PC-3 (cell line): ENCODE measurements at regions not wholly inside any gene's neighbourhood (a gene's known extent, or its start where the extent isn't known, plus 50 kb on each side); places are given as distances from the start of the nearest gene placed in this dataset.

Experiments used
- ATAC-seq: fragments of 200-7000 bp; cut with Tn5 transposase; 2 replicates; pipeline ENCODE4 v1.9.1; 2020; ENCODE audit warnings: mild to moderate bottlenecking, moderate library complexity
- BruUV-seq: library from RNA; stranded (reverse); fragments of 400-500 nt; replicated peaks from 2 replicates; lab custom pipeline; 2021; lab: Mats Ljungman, UMichigan
- CTCF ChIA-PET: fragments of 300-600 bp; sonication (Branson Sonifier 250); formaldehyde crosslinking; loops from one replicate; lab custom pipeline; 2022; ENCODE audit warnings: antibody characterized with exemption; lab: Charles Lee
- POLR2A ChIA-PET: fragments of 300-600 bp; sonication (Branson Sonifier 250); formaldehyde crosslinking; loops from one replicate; lab custom pipeline; 2022; ENCODE audit warnings: antibody characterized with exemption; ENCODE audit not compliant: unreplicated experiment; lab: Charles Lee
- DNase-seq: peaks from one replicate; pipeline ENCODE4 v3.0.0-alpha.2; 2015
- H2AFZ ChIP-seq: fragments of 300-600 bp; sonication (generic); 2 replicates; pipeline ENCODE4 v1.6.0; 2016; ENCODE audit warnings: antibody characterized with exemption, low read length
- H3F3A ChIP-seq: fragments of 300-600 bp; sonication (generic); one replicate; pipeline ENCODE4 v1.6.0; 2017; ENCODE audit warnings: antibody characterized with exemption, low read length, control low read depth, mild to moderate bottlenecking; ENCODE audit not compliant: unreplicated experiment
- H3K27ac ChIP-seq: fragments of 300-600 bp; sonication (generic); 2 replicates; pipeline ENCODE4 v1.5.1; 2016; ENCODE audit warnings: mild to moderate bottlenecking, low read length
- H3K27me3 ChIP-seq: fragments of 300-600 bp; sonication (generic); 2 replicates; pipeline ENCODE4 v1.6.1; 2016; ENCODE audit warnings: low read length, mixed read lengths
- H3K36me3 ChIP-seq: fragments of 300-600 bp; sonication (generic); 2 replicates; pipeline ENCODE4 v1.6.1; 2016; ENCODE audit warnings: low read depth, mixed run types, low read length, mixed read lengths
- H3K4me1 ChIP-seq: fragments of 300-600 bp; sonication (generic); 2 replicates; pipeline ENCODE4 v1.5.1; 2016; ENCODE audit warnings: low read length; ENCODE audit not compliant: insufficient read depth
- H3K4me2 ChIP-seq: fragments of 300-600 bp; sonication (generic); 2 replicates; pipeline ENCODE4 v1.6.0; 2016; ENCODE audit warnings: low read length
- H3K4me3 ChIP-seq: fragments of 300-600 bp; sonication (generic); 2 replicates; pipeline ENCODE4 v1.5.1; 2016; ENCODE audit warnings: mild to moderate bottlenecking, low read length, mixed read lengths
- H3K79me2 ChIP-seq: fragments of 300-600 bp; sonication (generic); 2 replicates; pipeline ENCODE4 v1.6.1; 2017; ENCODE audit warnings: low read length, mixed read lengths
- H3K9ac ChIP-seq: fragments of 300-600 bp; sonication (generic); 2 replicates; pipeline ENCODE4 v1.6.0; 2016; ENCODE audit warnings: mild to moderate bottlenecking, low read length
- H3K9me2 ChIP-seq: fragments of 300-600 bp; sonication (generic); replicated peaks from 2 replicates; pipeline ENCODE4 v1.6.1; 2016; ENCODE audit warnings: mixed run types, low read length, mixed read lengths
- H3K9me3 ChIP-seq: fragments of 300-600 bp; sonication (generic); 2 replicates; pipeline ENCODE4 v1.6.1; 2016; ENCODE audit warnings: low read length, mixed read lengths
- H4K20me1 ChIP-seq: fragments of 300-600 bp; sonication (generic); 2 replicates; pipeline ENCODE4 v1.6.1; 2016; ENCODE audit warnings: low read length, mixed read lengths
- EZH2 ChIP-seq: fragments of 300-600 bp; sonication (generic); IDR thresholded peaks from one replicate; pipeline ENCODE4 v1.6.1; 2017; ENCODE audit warnings: antibody characterized with exemption, mild to moderate bottlenecking, low read length; ENCODE audit not compliant: unreplicated experiment
- EZH2phosphoT487 ChIP-seq: fragments of 300-600 bp; sonication (generic); IDR thresholded peaks from 2 replicates; pipeline ENCODE4 v1.6.1; 2018; ENCODE audit warnings: mild to moderate bottlenecking, antibody characterized with exemption, low read length, borderline replicate concordance
- intact Hi-C: fragments of 100-400 bp; cut with micrococcal nuclease; formaldehyde crosslinking; loops from 2 replicates; pipeline ENCODE4 v1.9.0; 2023
- TF ChIP-seq, protein P1 (sequence below): fragments of 300-600 bp; sonication (generic); conservative IDR thresholded peaks from 2 replicates; pipeline ENCODE4 v1.5.1; 2017; ENCODE audit warnings: antibody characterized with exemption, low read depth, mild to moderate bottlenecking, low read length

DNA sequence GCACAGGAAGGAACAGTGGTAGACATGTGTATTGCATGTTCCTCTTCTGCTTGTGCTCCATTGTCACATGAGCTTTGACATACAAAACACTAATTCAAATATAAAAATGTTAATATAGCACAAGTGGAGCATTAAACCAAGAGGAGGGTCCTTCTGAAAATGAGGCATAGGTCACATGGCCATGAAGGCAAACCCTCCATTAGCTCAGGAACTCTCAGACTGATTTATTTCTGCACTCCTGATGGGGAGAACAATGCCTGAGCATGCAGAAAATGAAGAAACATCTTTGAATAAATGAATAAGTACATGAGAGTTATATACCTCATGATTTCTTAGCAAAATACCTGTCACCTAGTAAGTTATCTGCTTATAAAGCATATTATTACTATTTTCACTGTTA, 769.2 kb upstream of the EPHA5 start:
- Histone ChIP-seq H3F3A (no peaks in the 10 kb centered on the region), H3K36me3 (no peaks in the 10 kb centered on the region), H3K79me2 (no peaks in the 10 kb centered on the region), H3K9me3 (no peaks in the 10 kb centered on the region), H3K27ac (no peak overlapping the region), H3K4me3 (no peak overlapping the region), H3K4me2 (no peak overlapping the region), H3K9me2 (no peaks in the 10 kb centered on the region), H2AFZ (no peak overlapping the region), H3K9ac (no peak overlapping the region), H4K20me1 (no peaks in the 10 kb centered on the region), H3K27me3 (no peaks in the 10 kb centered on the region), H3K4me1 (no peaks in the 10 kb centered on the region)
- TF ChIP-seq EZH2phosphoT487 (no peak), EZH2 (no peak)
- TF ChIP-seq, protein P1, sequence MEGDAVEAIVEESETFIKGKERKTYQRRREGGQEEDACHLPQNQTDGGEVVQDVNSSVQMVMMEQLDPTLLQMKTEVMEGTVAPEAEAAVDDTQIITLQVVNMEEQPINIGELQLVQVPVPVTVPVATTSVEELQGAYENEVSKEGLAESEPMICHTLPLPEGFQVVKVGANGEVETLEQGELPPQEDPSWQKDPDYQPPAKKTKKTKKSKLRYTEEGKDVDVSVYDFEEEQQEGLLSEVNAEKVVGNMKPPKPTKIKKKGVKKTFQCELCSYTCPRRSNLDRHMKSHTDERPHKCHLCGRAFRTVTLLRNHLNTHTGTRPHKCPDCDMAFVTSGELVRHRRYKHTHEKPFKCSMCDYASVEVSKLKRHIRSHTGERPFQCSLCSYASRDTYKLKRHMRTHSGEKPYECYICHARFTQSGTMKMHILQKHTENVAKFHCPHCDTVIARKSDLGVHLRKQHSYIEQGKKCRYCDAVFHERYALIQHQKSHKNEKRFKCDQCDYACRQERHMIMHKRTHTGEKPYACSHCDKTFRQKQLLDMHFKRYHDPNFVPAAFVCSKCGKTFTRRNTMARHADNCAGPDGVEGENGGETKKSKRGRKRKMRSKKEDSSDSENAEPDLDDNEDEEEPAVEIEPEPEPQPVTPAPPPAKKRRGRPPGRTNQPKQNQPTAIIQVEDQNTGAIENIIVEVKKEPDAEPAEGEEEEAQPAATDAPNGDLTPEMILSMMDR: no peak
- BruUV-seq: no TSS peak
- intact Hi-C loops: no loop called here
- ChIA-PET CTCF (no interaction called here), POLR2A (no interaction called here)
- ATAC-seq (no peak), DNase-seq (no peak)

DNA sequence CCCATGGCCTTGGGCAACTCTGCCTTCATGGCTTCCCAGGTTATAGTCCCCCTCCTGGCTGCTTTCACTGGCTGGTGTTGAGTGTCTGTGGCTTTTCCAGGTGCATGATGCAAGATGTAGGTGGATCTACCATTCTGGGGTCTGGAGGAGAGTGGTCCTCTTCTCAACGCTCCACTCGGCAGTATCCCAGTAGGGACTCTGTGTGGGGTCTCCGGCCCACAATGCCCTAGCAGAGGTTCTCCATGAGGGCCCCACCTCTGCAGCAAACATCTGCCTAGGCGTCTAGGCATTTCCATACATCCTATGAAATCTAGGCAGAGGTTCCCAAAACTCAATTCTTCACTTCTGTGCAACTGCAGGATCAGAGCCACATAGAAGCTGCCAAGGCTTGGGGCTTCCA, 763.4 kb upstream of the EPHA5 start:
- Histone ChIP-seq H3K27ac (no peak overlapping the region), H4K20me1 (no peaks in the 10 kb centered on the region), H3K36me3 (no peaks in the 10 kb centered on the region), H3K4me1 (0 out of 2 replicates have a peak, but pooled peaks cover 5% of the 10 kb centered on the region), H3K9ac (no peak overlapping the region), H2AFZ (no peak overlapping the region), H3K4me3 (no peak overlapping the region), H3K4me2 (no peak overlapping the region), H3K9me3 (0 out of 2 replicates have a peak, but pooled peaks cover under 1% of the 10 kb centered on the region), H3F3A (no peaks in the 10 kb centered on the region), H3K79me2 (no peaks in the 10 kb centered on the region), H3K27me3 (no peaks in the 10 kb centered on the region), H3K9me2 (no peaks in the 10 kb centered on the region)
- CTCF ChIA-PET: no interaction called here
- TF ChIP-seq EZH2phosphoT487 (no peak), EZH2 (no peak)
- TF ChIP-seq, protein P1: no peak
- ATAC-seq (no peak), DNase-seq (no peak)
- POLR2A ChIA-PET: no interaction called here
- no TSS peak for BruUV-seq
- intact Hi-C loops: no loop called here

DNA sequence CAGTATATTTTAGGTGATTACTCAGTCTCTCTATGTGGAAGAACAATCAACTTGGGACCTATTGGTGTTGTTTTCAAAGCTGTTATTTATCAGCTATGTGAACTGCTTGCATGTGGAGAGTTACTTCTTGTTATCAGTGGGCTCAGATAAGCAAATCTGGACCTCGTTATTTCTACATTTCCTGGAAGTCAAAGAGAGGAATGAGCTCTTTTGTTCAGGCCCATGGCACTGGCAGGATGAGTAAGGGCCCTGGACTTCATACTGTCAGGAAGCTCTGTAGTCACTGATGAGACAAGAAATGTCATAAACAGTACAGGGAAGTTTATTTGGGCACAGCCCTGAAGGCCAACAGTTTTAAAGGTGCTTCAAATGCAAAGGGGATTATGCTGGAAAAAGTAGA, 760.6 kb upstream of the EPHA5 start:
- peaks cover 14% of the 10 kb centered on the region; the same call in 1 of the 2 replicates for H3K9me3 ChIP-seq
- no peaks in the 10 kb centered on the region for H3K27me3 ChIP-seq
- no peaks in the 10 kb centered on the region for H3F3A ChIP-seq
- ATAC-seq (peak; percentile 77), DNase-seq (peak; percentile 49)
- no peaks in the 10 kb centered on the region for H3K36me3 ChIP-seq
- ChIA-PET CTCF (no interaction called here), POLR2A (no interaction called here)
- no peak overlapping the region for H3K4me2 ChIP-seq
- H3K4me1 ChIP-seq: 0 out of 2 replicates have a peak, but pooled peaks cover 5% of the 10 kb centered on the region
- no peaks in the 10 kb centered on the region for H3K9me2 ChIP-seq
- H3K79me2 ChIP-seq: no peaks in the 10 kb centered on the region
- no TSS peak for BruUV-seq
- TF ChIP-seq EZH2 (no peak), EZH2phosphoT487 (no peak)
- TF ChIP-seq, protein P1: no peak
- H3K27ac ChIP-seq: no peak overlapping the region
- intact Hi-C loops: no loop called here
- H4K20me1 ChIP-seq: no peaks in the 10 kb centered on the region
- no peak overlapping the region for H3K4me3 ChIP-seq
- H3K9ac ChIP-seq: no peak overlapping the region
- H2AFZ ChIP-seq: peak overlapping the region; percentile 52
